ENCODE measurements at regions not wholly inside any gene's neighbourhood (a gene's known extent, or its start where the extent isn't known, plus 50 kb on each side); places are given as distances from the start of the nearest gene placed in this dataset.

DNA sequence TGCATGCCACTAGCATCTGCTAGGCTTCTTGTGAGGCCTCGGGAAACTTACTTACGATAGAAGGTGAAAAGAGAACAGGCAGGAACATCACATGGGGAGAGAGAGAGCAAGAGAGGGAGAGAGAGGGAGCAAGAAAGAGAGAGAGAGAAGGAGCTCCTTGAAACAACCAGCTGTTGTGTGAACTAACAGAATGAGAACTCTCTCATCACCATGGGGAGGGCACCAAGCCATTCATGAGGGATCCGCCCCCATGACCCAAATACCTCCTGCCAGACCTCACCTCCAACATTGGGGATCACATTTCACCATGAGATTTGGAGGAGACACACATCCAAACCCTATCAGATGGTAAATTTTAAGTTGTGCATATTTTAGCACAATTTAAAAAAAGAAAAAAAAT lies 1217.2 kb downstream of the TYW1 start:
- Histone ChIP-seq H3K4me3 (ENCODE audit: low read depth, low read length) (no peak overlapping the region), H3K4me1 (ENCODE audit: control insufficient read depth, insufficient read depth, low read length) (no peaks in the 10 kb centered on the region), H3K36me3 (ENCODE audit: control insufficient read depth in 2 of 2, insufficient read depth in 1 of 2, low read length in 2 of 2) (no peaks in the 10 kb centered on the region), H3K9me3 (ENCODE audit: control insufficient read depth, insufficient read depth, low read depth, low read length) (no peaks in the 10 kb centered on the region), H3K27ac (ENCODE audit: extremely low read depth, low read depth, low read length) (no peak overlapping the region)
- ChIA-PET POLR2A (no interaction called here), CTCF (no interaction called here)
- TF ChIP-seq ZNF354C (tag by site-specific recombination; IDR thresholded peaks at IDR 0.05; ENCODE audit: borderline replicate concordance, low read depth) = no peak
- no peak for TF ChIP-seq EGR2 (tag by site-specific recombination; IDR thresholded peaks at IDR 0.05; ENCODE audit: low read depth)
- no peak for TF ChIP-seq GLI4 (tag by site-specific recombination; IDR thresholded peaks at IDR 0.05)
- TF ChIP-seq ZSCAN30 (tag by site-specific recombination; IDR thresholded peaks at IDR 0.05) = no peak
- no peak for TF ChIP-seq MZF1 (tag by site-specific recombination; IDR thresholded peaks at IDR 0.05; ENCODE audit: borderline replicate concordance)
- TF ChIP-seq ZNF621 (tag by site-specific recombination; IDR thresholded peaks at IDR 0.05) = no peak
- TF ChIP-seq, protein P1, sequence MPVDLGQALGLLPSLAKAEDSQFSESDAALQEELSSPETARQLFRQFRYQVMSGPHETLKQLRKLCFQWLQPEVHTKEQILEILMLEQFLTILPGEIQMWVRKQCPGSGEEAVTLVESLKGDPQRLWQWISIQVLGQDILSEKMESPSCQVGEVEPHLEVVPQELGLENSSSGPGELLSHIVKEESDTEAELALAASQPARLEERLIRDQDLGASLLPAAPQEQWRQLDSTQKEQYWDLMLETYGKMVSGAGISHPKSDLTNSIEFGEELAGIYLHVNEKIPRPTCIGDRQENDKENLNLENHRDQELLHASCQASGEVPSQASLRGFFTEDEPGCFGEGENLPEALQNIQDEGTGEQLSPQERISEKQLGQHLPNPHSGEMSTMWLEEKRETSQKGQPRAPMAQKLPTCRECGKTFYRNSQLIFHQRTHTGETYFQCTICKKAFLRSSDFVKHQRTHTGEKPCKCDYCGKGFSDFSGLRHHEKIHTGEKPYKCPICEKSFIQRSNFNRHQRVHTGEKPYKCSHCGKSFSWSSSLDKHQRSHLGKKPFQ (tag by site-specific recombination; IDR thresholded peaks at IDR 0.05) = no peak
- no peak for TF ChIP-seq ZNF155 (tag by site-specific recombination; IDR thresholded peaks at IDR 0.05)
- no peak for TF ChIP-seq ZNF529 (tag by site-specific recombination; IDR thresholded peaks at IDR 0.05; ENCODE audit: insufficient replicate concordance)
- no peak for TF ChIP-seq ZNF623 (tag by site-specific recombination; IDR thresholded peaks at IDR 0.05)
- TF ChIP-seq ZNF214 (tag by site-specific recombination; IDR thresholded peaks at IDR 0.05; ENCODE audit: borderline replicate concordance) = no peak
- TF ChIP-seq, protein P2, sequence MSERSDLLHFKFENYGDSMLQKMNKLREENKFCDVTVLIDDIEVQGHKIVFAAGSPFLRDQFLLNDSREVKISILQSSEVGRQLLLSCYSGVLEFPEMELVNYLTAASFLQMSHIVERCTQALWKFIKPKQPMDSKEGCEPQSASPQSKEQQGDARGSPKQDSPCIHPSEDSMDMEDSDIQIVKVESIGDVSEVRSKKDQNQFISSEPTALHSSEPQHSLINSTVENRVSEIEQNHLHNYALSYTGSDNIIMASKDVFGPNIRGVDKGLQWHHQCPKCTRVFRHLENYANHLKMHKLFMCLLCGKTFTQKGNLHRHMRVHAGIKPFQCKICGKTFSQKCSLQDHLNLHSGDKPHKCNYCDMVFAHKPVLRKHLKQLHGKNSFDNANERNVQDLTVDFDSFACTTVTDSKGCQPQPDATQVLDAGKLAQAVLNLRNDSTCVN (tag by site-specific recombination; optimal IDR thresholded peaks at IDR 0.05) = no peak
- TF ChIP-seq ZNF202 (tag by site-specific recombination; IDR thresholded peaks at IDR 0.05; ENCODE audit: borderline replicate concordance) = no peak
- TF ChIP-seq ZFHX2 (tag by site-specific recombination; conservative IDR thresholded peaks at IDR 0.05) = no peak
- TF ChIP-seq IKZF3 (tag by site-specific recombination; IDR thresholded peaks at IDR 0.05) = no peak
- TF ChIP-seq, protein P3, sequence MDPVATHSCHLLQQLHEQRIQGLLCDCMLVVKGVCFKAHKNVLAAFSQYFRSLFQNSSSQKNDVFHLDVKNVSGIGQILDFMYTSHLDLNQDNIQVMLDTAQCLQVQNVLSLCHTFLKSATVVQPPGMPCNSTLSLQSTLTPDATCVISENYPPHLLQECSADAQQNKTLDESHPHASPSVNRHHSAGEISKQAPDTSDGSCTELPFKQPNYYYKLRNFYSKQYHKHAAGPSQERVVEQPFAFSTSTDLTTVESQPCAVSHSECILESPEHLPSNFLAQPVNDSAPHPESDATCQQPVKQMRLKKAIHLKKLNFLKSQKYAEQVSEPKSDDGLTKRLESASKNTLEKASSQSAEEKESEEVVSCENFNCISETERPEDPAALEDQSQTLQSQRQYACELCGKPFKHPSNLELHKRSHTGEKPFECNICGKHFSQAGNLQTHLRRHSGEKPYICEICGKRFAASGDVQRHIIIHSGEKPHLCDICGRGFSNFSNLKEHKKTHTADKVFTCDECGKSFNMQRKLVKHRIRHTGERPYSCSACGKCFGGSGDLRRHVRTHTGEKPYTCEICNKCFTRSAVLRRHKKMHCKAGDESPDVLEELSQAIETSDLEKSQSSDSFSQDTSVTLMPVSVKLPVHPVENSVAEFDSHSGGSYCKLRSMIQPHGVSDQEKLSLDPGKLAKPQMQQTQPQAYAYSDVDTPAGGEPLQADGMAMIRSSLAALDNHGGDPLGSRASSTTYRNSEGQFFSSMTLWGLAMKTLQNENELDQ (tag by site-specific recombination; IDR thresholded peaks at IDR 0.05; ENCODE audit: low read depth) = no peak
- no peak for TF ChIP-seq ZNF169 (tag by site-specific recombination; IDR thresholded peaks at IDR 0.05)
- TF ChIP-seq, protein P4, sequence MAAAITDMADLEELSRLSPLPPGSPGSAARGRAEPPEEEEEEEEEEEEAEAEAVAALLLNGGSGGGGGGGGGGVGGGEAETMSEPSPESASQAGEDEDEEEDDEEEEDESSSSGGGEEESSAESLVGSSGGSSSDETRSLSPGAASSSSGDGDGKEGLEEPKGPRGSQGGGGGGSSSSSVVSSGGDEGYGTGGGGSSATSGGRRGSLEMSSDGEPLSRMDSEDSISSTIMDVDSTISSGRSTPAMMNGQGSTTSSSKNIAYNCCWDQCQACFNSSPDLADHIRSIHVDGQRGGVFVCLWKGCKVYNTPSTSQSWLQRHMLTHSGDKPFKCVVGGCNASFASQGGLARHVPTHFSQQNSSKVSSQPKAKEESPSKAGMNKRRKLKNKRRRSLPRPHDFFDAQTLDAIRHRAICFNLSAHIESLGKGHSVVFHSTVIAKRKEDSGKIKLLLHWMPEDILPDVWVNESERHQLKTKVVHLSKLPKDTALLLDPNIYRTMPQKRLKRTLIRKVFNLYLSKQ (tag by site-specific recombination; IDR thresholded peaks at IDR 0.05; ENCODE audit: borderline replicate concordance) = no peak
- no peak for TF ChIP-seq ZBTB48 (tag by site-specific recombination; IDR thresholded peaks at IDR 0.05)
- TF ChIP-seq, protein P5, sequence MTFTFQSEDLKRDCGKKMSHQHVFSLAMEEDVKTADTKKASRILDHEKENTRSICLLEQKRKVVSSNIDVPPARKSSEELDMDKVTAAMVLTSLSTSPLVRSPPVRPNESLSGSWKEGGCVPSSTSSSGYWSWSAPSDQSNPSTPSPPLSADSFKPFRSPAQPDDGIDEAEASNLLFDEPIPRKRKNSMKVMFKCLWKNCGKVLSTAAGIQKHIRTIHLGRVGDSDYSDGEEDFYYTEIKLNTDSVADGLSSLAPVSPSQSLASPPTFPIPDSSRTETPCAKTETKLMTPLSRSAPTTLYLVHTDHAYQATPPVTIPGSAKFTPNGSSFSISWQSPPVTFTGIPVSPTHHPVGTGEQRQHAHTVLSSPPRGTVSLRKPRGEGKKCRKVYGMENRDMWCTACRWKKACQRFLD (tag by site-specific recombination; IDR thresholded peaks at IDR 0.05) = no peak

Measured in HEK293 (cell line).